ENCODE measurements at regions not wholly inside any gene's neighbourhood (a gene's known extent, or its start where the extent isn't known, plus 50 kb on each side); places are given as distances from the start of the nearest gene placed in this dataset.

- WGBS (ENCODE audit: insufficient coverage, insufficient replicate concordance, low lambda C conversion rate, missing lambda C conversion rate) = 29% methylated on average over 8 of the region's 8 CpGs
- no peak overlapping the region for H3K4me2 ChIP-seq (ENCODE audit: control insufficient read depth, insufficient read depth)
- CTCF ChIA-PET = interaction anchor here (2.4 kb wide), 1 partner anchor 90 kb away, joined by 10 read pairs; no protein-coding TSS in a partner anchor
- FAIRE-seq = no peak
- H4K20me1 ChIP-seq (ENCODE audit: control insufficient read depth, insufficient read depth) = no peaks in the 10 kb centered on the region
- H3K9ac ChIP-seq (ENCODE audit: control insufficient read depth, insufficient read depth, low read length) = no peak overlapping the region
- H3K27me3 ChIP-seq (replicated peaks in 1 of 2; ENCODE audit: control insufficient read depth in 2 of 2, insufficient read depth in 2 of 2, low read length in 1 of 2) = peaks cover 0 to 4% of the 10 kb centered on the region in 2 experiments; a peak in 1 of 4 replicates
- H3K9me3 ChIP-seq (replicated peaks; ENCODE audit: control insufficient read depth, insufficient read depth, low read length) = no peaks in the 10 kb centered on the region; the same call in 2 of the 3 replicates
- no TSS peak for BruUV-seq (replicated peaks)
- POLR2A ChIA-PET = no interaction called here
- SMC1A ChIA-PET (ENCODE audit: uncharacterized antibody, unreplicated experiment) = interaction anchor here (1.2 to 1.8 kb wide), 5 partner anchors 10 to 93 kb away, joined by 3 to 5 read pairs (median 3); no protein-coding TSS in a partner anchor
- no peak overlapping the region for H2AFZ ChIP-seq (ENCODE audit: control insufficient read depth, low read depth, low read length)
- no peaks in the 10 kb centered on the region for H3K36me3 ChIP-seq (ENCODE audit: control insufficient read depth in 2 of 2, insufficient read depth in 2 of 2, low read length in 1 of 2)
- intact Hi-C loops (cut with micrococcal nuclease; ENCODE audit: unreplicated experiment) = no loop called here
- no peaks in the 10 kb centered on the region for H3K4me1 ChIP-seq (ENCODE audit: control insufficient read depth, insufficient read depth, low read length)
- DNase-seq (ENCODE audit: low read depth, low spot score) = no peak
- H3K79me2 ChIP-seq (ENCODE audit: control insufficient read depth, insufficient read depth, low read length) = no peaks in the 10 kb centered on the region
- in situ Hi-C loops (cut with MboI) = no loop called here
- H3K27ac ChIP-seq (ENCODE audit: control insufficient read depth, insufficient read depth) = no peak overlapping the region
- RAD21 ChIA-PET (ENCODE audit: unreplicated experiment) = interaction anchor here (1.1 kb wide), 1 partner anchor 96 kb away, joined by 3 read pairs; no protein-coding TSS in a partner anchor
- ATAC-seq = no peak
- no peak overlapping the region for H3K4me3 ChIP-seq
- TF ChIP-seq EGR1 (IDR thresholded peaks at IDR 0.05; ENCODE audit: borderline replicate concordance in 1 of 2, low read depth in 2 of 2, low read length in 2 of 2) (no peak), BHLHE40 (IDR thresholded peaks at IDR 0.05; ENCODE audit: borderline replicate concordance in 1 of 2, low read depth in 2 of 2, low read length in 1 of 2) (no peak), EZH2 (IDR thresholded peaks at IDR 0.05; ENCODE audit: borderline replicate concordance, control insufficient read depth, low read depth, low read length) (no peak), MAX (IDR thresholded peaks at IDR 0.05; ENCODE audit: low read depth, low read length) (no peak), SUPT20H (IDR thresholded peaks at IDR 0.05; ENCODE audit: borderline replicate concordance, control insufficient read depth, low read depth, low read length) (no peak), IKZF2 (IDR thresholded peaks at IDR 0.05) (no peak), ZNF217 (IDR thresholded peaks at IDR 0.05) (no peak), KDM1A (IDR thresholded peaks at IDR 0.05; ENCODE audit: borderline replicate concordance) (no peak), LARP7 (IDR thresholded peaks at IDR 0.05) (no peak), MTA3 (IDR thresholded peaks at IDR 0.05; ENCODE audit: borderline replicate concordance, low read length) (no peak), ZSCAN29 (IDR thresholded peaks at IDR 0.05) (no peak), IRF5 (IDR thresholded peaks at IDR 0.05; ENCODE audit: borderline replicate concordance) (no peak), MLLT1 (IDR thresholded peaks at IDR 0.05) (no peak), TARDBP (IDR thresholded peaks at IDR 0.05; ENCODE audit: borderline replicate concordance) (no peak), NFIC (IDR thresholded peaks at IDR 0.05; ENCODE audit: low read depth, low read length) (no peak), ZNF207 (IDR thresholded peaks at IDR 0.05; ENCODE audit: borderline replicate concordance) (no peak)
- TF ChIP-seq, protein P1, sequence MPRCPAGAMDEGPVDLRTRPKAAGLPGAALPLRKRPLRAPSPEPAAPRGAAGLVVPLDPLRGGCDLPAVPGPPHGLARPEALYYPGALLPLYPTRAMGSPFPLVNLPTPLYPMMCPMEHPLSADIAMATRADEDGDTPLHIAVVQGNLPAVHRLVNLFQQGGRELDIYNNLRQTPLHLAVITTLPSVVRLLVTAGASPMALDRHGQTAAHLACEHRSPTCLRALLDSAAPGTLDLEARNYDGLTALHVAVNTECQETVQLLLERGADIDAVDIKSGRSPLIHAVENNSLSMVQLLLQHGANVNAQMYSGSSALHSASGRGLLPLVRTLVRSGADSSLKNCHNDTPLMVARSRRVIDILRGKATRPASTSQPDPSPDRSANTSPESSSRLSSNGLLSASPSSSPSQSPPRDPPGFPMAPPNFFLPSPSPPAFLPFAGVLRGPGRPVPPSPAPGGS (IDR thresholded peaks at IDR 0.05; ENCODE audit: borderline replicate concordance, insufficient read depth, low read depth, low read length, poor library complexity, severe bottlenecking) = no peak
Measured at GRCh38 chr3:187836823-187837770, 91.8 kb upstream of the BCL6 start.
